ENCODE measurements at regions not wholly inside any gene's neighbourhood (a gene's known extent, or its start where the extent isn't known, plus 50 kb on each side); places are given as distances from the start of the nearest gene placed in this dataset.

DNA sequence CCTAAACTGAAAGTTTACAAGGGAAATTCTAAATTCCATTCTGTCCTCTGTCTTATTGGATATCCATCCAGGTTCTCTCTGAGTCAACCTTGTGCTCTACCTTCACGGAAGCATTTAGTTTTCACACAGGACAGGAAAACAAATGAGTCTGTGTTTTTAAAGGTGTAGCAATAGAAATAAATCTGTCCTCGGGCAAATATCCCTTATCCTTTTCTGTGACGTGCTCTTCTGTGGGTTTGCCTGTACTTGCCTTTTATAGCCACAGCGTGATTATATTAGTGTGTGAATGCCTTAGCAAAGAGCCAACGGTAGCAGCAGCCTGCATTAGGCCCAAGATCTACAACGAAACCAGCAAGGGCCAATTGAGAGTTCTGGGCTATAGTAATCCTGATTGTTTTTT lies 127.2 kb upstream of the PLSCR5 start:
- Mint-ChIP-seq H3K4me3 (no peak overlapping the region), H3K27ac (no peak overlapping the region), H3K4me1 (no peaks in the 10 kb centered on the region), H3K36me3 (ENCODE audit: low read depth) (no peaks in the 10 kb centered on the region), H3K27me3 (ENCODE audit: insufficient read depth, low read depth, poor library complexity) (no peaks in the 10 kb centered on the region), H3K9me3 (peaks cover 6% of the 10 kb centered on the region)
- no peaks in the 10 kb centered on the region for H3K36me3 ChIP-seq (ENCODE audit: insufficient read depth)
- H3K27me3 ChIP-seq (ENCODE audit: insufficient read depth) = no peaks in the 10 kb centered on the region
- no peaks in the 10 kb centered on the region for H3K79me2 ChIP-seq (replicated peaks; ENCODE audit: insufficient read depth)
- no peaks in the 10 kb centered on the region for H4K20me1 ChIP-seq (replicated peaks; ENCODE audit: insufficient read depth)
- H2AFZ ChIP-seq = no peak overlapping the region
- DNase-seq (ENCODE audit: low spot score) (no peak), ATAC-seq (no peak)
- H3K9me2 ChIP-seq (ENCODE audit: insufficient read depth) = no peaks in the 10 kb centered on the region
- no peaks in the 10 kb centered on the region for H3K4me1 ChIP-seq (ENCODE audit: insufficient read depth)
- TF ChIP-seq, protein P1, sequence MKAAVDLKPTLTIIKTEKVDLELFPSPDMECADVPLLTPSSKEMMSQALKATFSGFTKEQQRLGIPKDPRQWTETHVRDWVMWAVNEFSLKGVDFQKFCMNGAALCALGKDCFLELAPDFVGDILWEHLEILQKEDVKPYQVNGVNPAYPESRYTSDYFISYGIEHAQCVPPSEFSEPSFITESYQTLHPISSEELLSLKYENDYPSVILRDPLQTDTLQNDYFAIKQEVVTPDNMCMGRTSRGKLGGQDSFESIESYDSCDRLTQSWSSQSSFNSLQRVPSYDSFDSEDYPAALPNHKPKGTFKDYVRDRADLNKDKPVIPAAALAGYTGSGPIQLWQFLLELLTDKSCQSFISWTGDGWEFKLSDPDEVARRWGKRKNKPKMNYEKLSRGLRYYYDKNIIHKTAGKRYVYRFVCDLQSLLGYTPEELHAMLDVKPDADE (IDR thresholded peaks at IDR 0.05) = no peak
- TF ChIP-seq CREB1 (CRISPR knock-in tag; IDR thresholded peaks at IDR 0.05; ENCODE audit: low read depth) (no peak), JUNB (IDR thresholded peaks at IDR 0.05; ENCODE audit: unreplicated experiment) (no peak), POLR2AphosphoS5 (IDR thresholded peaks at IDR 0.05; ENCODE audit: low read depth) (no peak), NANOG (IDR thresholded peaks at IDR 0.05; ENCODE audit: borderline replicate concordance) (no peak), STAT1 (IDR thresholded peaks at IDR 0.05; ENCODE audit: unreplicated experiment) (no peak), EZH2phosphoT487 (IDR thresholded peaks at IDR 0.05; ENCODE audit: unreplicated experiment) (no peak), ZNF114 (CRISPR knock-in tag; IDR thresholded peaks at IDR 0.05) (no peak), ZNF331 (CRISPR knock-in tag; IDR thresholded peaks at IDR 0.05; ENCODE audit: low read depth) (no peak), EZH2 (IDR thresholded peaks at IDR 0.05; ENCODE audit: low read depth, unreplicated experiment) (no peak)
- TF ChIP-seq, protein P2, sequence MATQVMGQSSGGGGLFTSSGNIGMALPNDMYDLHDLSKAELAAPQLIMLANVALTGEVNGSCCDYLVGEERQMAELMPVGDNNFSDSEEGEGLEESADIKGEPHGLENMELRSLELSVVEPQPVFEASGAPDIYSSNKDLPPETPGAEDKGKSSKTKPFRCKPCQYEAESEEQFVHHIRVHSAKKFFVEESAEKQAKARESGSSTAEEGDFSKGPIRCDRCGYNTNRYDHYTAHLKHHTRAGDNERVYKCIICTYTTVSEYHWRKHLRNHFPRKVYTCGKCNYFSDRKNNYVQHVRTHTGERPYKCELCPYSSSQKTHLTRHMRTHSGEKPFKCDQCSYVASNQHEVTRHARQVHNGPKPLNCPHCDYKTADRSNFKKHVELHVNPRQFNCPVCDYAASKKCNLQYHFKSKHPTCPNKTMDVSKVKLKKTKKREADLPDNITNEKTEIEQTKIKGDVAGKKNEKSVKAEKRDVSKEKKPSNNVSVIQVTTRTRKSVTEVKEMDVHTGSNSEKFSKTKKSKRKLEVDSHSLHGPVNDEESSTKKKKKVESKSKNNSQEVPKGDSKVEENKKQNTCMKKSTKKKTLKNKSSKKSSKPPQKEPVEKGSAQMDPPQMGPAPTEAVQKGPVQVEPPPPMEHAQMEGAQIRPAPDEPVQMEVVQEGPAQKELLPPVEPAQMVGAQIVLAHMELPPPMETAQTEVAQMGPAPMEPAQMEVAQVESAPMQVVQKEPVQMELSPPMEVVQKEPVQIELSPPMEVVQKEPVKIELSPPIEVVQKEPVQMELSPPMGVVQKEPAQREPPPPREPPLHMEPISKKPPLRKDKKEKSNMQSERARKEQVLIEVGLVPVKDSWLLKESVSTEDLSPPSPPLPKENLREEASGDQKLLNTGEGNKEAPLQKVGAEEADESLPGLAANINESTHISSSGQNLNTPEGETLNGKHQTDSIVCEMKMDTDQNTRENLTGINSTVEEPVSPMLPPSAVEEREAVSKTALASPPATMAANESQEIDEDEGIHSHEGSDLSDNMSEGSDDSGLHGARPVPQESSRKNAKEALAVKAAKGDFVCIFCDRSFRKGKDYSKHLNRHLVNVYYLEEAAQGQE (IDR thresholded peaks at IDR 0.05; ENCODE audit: unreplicated experiment) = no peak
- TF ChIP-seq, protein P3, sequence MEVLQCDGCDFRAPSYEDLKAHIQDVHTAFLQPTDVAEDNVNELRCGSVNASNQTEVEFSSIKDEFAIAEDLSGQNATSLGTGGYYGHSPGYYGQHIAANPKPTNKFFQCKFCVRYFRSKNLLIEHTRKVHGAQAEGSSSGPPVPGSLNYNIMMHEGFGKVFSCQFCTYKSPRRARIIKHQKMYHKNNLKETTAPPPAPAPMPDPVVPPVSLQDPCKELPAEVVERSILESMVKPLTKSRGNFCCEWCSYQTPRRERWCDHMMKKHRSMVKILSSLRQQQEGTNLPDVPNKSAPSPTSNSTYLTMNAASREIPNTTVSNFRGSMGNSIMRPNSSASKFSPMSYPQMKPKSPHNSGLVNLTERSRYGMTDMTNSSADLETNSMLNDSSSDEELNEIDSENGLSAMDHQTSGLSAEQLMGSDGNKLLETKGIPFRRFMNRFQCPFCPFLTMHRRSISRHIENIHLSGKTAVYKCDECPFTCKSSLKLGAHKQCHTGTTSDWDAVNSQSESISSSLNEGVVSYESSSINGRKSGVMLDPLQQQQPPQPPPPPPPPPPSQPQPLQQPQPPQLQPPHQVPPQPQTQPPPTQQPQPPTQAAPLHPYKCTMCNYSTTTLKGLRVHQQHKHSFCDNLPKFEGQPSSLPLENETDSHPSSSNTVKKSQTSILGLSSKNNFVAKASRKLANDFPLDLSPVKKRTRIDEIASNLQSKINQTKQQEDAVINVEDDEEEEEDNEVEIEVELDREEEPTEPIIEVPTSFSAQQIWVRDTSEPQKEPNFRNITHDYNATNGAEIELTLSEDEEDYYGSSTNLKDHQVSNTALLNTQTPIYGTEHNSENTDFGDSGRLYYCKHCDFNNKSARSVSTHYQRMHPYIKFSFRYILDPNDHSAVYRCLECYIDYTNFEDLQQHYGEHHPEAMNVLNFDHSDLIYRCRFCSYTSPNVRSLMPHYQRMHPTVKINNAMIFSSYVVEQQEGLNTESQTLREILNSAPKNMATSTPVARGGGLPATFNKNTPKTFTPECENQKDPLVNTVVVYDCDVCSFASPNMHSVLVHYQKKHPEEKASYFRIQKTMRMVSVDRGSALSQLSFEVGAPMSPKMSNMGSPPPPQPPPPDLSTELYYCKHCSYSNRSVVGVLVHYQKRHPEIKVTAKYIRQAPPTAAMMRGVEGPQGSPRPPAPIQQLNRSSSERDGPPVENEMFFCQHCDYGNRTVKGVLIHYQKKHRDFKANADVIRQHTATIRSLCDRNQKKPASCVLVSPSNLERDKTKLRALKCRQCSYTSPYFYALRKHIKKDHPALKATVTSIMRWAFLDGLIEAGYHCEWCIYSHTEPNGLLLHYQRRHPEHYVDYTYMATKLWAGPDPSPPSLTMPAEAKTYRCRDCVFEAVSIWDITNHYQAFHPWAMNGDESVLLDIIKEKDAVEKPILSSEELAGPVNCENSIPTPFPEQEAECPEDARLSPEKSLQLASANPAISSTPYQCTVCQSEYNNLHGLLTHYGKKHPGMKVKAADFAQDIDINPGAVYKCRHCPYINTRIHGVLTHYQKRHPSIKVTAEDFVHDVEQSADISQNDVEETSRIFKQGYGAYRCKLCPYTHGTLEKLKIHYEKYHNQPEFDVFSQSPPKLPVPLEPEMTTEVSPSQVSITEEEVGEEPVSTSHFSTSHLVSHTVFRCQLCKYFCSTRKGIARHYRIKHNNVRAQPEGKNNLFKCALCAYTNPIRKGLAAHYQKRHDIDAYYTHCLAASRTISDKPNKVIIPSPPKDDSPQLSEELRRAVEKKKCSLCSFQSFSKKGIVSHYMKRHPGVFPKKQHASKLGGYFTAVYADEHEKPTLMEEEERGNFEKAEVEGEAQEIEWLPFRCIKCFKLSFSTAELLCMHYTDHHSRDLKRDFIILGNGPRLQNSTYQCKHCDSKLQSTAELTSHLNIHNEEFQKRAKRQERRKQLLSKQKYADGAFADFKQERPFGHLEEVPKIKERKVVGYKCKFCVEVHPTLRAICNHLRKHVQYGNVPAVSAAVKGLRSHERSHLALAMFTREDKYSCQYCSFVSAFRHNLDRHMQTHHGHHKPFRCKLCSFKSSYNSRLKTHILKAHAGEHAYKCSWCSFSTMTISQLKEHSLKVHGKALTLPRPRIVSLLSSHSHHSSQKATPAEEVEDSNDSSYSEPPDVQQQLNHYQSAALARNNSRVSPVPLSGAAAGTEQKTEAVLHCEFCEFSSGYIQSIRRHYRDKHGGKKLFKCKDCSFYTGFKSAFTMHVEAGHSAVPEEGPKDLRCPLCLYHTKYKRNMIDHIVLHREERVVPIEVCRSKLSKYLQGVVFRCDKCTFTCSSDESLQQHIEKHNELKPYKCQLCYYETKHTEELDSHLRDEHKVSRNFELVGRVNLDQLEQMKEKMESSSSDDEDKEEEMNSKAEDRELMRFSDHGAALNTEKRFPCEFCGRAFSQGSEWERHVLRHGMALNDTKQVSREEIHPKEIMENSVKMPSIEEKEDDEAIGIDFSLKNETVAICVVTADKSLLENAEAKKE (CRISPR knock-in tag; IDR thresholded peaks at IDR 0.05) = no peak
- TF ChIP-seq, protein P4, sequence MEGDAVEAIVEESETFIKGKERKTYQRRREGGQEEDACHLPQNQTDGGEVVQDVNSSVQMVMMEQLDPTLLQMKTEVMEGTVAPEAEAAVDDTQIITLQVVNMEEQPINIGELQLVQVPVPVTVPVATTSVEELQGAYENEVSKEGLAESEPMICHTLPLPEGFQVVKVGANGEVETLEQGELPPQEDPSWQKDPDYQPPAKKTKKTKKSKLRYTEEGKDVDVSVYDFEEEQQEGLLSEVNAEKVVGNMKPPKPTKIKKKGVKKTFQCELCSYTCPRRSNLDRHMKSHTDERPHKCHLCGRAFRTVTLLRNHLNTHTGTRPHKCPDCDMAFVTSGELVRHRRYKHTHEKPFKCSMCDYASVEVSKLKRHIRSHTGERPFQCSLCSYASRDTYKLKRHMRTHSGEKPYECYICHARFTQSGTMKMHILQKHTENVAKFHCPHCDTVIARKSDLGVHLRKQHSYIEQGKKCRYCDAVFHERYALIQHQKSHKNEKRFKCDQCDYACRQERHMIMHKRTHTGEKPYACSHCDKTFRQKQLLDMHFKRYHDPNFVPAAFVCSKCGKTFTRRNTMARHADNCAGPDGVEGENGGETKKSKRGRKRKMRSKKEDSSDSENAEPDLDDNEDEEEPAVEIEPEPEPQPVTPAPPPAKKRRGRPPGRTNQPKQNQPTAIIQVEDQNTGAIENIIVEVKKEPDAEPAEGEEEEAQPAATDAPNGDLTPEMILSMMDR (conservative IDR thresholded peaks at IDR 0.05; ENCODE audit: low read depth in 2 of 2) = no peak
- H3K4me3 ChIP-seq = no peak overlapping the region
- no peaks in the 10 kb centered on the region for H3F3A ChIP-seq (replicated peaks; ENCODE audit: low read depth)
- no peak overlapping the region for H3K4me2 ChIP-seq
- no peak overlapping the region for H3K27ac ChIP-seq (ENCODE audit: low read depth)
